HEK293T (cell line): ENCODE measurements at regions not wholly inside any gene's neighbourhood (a gene's known extent, or its start where the extent isn't known, plus 50 kb on each side); places are given as distances from the start of the nearest gene placed in this dataset.

Source experiments
- CTBP1 ChIP-seq: fragments of 450-650 bp; IDR thresholded peaks from 2 replicates; pipeline ENCODE4 v1.6.1; 2016; ENCODE audit warnings: borderline replicate concordance
- ELF4 ChIP-seq: fragments of 450-650 bp; IDR thresholded peaks from 2 replicates; pipeline ENCODE4 v1.6.1; 2017; ENCODE audit warnings: antibody characterized with exemption
- FOXA1 ChIP-seq: fragments of 450-650 bp; IDR thresholded peaks from 2 replicates; pipeline ENCODE4 v1.6.1; 2016; ENCODE audit warnings: mild to moderate bottlenecking
- FOXM1 ChIP-seq: fragments of 450-650 bp; IDR thresholded peaks from 2 replicates; pipeline ENCODE4 v1.6.1; 2017; ENCODE audit warnings: mild to moderate bottlenecking, borderline replicate concordance
- HDGF ChIP-seq: fragments of 450-650 bp; IDR thresholded peaks from 2 replicates; pipeline ENCODE4 v1.6.1; 2017; ENCODE audit warnings: antibody characterized with exemption, borderline replicate concordance
- L3MBTL2 ChIP-seq: fragments of 450-650 bp; conservative IDR thresholded peaks from 2 replicates; pipeline ENCODE4 v1.6.1; 2016; ENCODE audit warnings: mild to moderate bottlenecking
- LEF1 ChIP-seq: fragments of 450-650 bp; IDR thresholded peaks from 2 replicates; pipeline ENCODE4 v1.6.1; 2017; ENCODE audit warnings: mild to moderate bottlenecking, borderline replicate concordance
- NFRKB ChIP-seq: fragments of 450-650 bp; IDR thresholded peaks from 2 replicates; pipeline ENCODE4 v1.6.1; 2016; ENCODE audit warnings: mild to moderate bottlenecking, moderate library complexity
- SUZ12 ChIP-seq: fragments of 450-650 bp; IDR thresholded peaks from 2 replicates; pipeline ENCODE4 v1.6.1; 2016; ENCODE audit warnings: mild to moderate bottlenecking
- TARDBP ChIP-seq: fragments of 450-650 bp; IDR thresholded peaks from 2 replicates; pipeline ENCODE4 v1.6.1; 2016
- TF ChIP-seq, protein P1 (sequence below): fragments of 450-650 bp; IDR thresholded peaks from 2 replicates; pipeline ENCODE4 v1.6.1; 2016

DNA sequence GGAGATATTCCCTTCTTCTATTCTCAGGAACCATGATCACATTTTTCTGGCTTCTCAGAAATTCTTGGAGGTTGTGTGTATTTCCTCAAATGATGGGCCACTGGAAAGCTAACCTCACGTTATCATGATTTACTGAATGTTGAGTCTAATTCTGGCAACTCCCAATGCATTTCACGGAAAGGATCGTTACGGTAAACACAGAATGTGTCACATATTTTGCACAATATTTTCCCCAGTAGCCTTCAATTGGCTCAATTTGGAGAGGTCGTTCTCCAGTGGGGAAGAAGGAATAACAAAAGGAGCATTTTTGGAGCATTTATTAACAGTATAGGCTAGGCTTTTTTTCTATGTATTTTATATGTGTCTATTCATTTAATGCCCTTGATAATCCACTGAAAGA lies 450.3 kb downstream of the HAPSTR1 start:
- no peak for TF ChIP-seq FOXM1
- TF ChIP-seq CTBP1 = no peak
- no peak for TF ChIP-seq L3MBTL2
- no peak for TF ChIP-seq FOXA1
- TF ChIP-seq SUZ12 = no peak
- no peak for TF ChIP-seq LEF1
- no peak for TF ChIP-seq ELF4
- no peak for TF ChIP-seq NFRKB
- TF ChIP-seq TARDBP = no peak
- TF ChIP-seq, protein P1, sequence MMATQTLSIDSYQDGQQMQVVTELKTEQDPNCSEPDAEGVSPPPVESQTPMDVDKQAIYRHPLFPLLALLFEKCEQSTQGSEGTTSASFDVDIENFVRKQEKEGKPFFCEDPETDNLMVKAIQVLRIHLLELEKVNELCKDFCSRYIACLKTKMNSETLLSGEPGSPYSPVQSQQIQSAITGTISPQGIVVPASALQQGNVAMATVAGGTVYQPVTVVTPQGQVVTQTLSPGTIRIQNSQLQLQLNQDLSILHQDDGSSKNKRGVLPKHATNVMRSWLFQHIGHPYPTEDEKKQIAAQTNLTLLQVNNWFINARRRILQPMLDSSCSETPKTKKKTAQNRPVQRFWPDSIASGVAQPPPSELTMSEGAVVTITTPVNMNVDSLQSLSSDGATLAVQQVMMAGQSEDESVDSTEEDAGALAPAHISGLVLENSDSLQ = no peak
- TF ChIP-seq HDGF = no peak
